ENCODE measurements at regions not wholly inside any gene's neighbourhood (a gene's known extent, or its start where the extent isn't known, plus 50 kb on each side); places are given as distances from the start of the nearest gene placed in this dataset.

- no peak for TF ChIP-seq EZH2 (IDR thresholded peaks at IDR 0.05; ENCODE audit: borderline replicate concordance, low read depth, low read length, poor library complexity, severe bottlenecking)
- TF ChIP-seq CTCF (conservative IDR thresholded peaks at IDR 0.05; ENCODE audit: low read depth, low read length) = no peak
Measured at GRCh38 chr1:106836708-106837107, 219.8 kb upstream of the PRMT6 start.

Data from A673 (cell line).